Gastroesophageal sphincter (tissue), 3 donors: ENCODE measurements at regions not wholly inside any gene's neighbourhood (a gene's known extent, or its start where the extent isn't known, plus 50 kb on each side); places are given as distances from the start of the nearest gene placed in this dataset.

ENCODE experiments used
- CTCF ChIP-seq, 4 experiments: fragments of 200-600 bp in 2 of 4; fragments of 450-650 bp in 2 of 4; sonication (generic) in 1 of 4; IDR thresholded peaks; one replicate each; pipeline ENCODE4 v1.5.1; 2017 to 2019; ENCODE audit warnings: antibody characterized with exemption in 4 of 4, mild to moderate bottlenecking in 2 of 4, moderate library complexity in 2 of 4
- POLR2AphosphoS5 ChIP-seq: sonication (generic); formaldehyde crosslinking; IDR thresholded peaks from one replicate; pipeline ENCODE4 v1.6.1; 2017; ENCODE audit warnings: antibody characterized with exemption

- TF ChIP-seq CTCF (IDR thresholded peaks at IDR 0.05) (no peak), POLR2AphosphoS5 (no peak)
These were observed 135.1 kb downstream of the KIF4B start for GRCh38 chr5:155148694-155149093.
